Effector CD4-positive, alpha-beta T cell (primary cell): ENCODE measurements at regions not wholly inside any gene's neighbourhood (a gene's known extent, or its start where the extent isn't known, plus 50 kb on each side); places are given as distances from the start of the nearest gene placed in this dataset.
A peak's percentile ranks its signal among the peaks of the same experiment; 100 is the strongest.
"Not testable (repeated sequence)": the region's sequence is repeated elsewhere in the genome, so short reads cannot be mapped to it uniquely, and the experiment has no call there.

Source experiments
- DNase-seq: peaks from one replicate; pipeline ENCODE4 v3.0.0-alpha.2; 2020

DNA sequence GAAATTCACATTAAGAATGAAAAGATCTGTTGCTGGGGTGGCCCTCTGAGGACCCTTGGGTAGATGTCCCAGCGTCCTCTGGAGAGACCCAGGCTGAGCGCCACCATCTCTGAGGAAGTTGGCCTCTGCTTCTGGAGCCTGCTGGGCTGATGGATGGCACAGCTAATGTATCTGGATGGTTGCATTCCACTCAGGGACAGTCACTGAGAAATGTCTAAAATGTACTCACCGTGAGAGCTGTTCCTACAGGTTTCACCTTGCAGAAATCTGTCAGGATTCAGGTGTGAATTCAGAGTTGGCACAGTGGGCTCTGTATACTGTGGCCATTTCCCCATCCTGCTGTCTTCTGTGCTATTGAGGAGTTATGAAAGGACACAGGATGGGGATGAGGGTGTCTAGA is 247.2 kb downstream of the AACS start:
- DNase-seq, result no peak

DNA sequence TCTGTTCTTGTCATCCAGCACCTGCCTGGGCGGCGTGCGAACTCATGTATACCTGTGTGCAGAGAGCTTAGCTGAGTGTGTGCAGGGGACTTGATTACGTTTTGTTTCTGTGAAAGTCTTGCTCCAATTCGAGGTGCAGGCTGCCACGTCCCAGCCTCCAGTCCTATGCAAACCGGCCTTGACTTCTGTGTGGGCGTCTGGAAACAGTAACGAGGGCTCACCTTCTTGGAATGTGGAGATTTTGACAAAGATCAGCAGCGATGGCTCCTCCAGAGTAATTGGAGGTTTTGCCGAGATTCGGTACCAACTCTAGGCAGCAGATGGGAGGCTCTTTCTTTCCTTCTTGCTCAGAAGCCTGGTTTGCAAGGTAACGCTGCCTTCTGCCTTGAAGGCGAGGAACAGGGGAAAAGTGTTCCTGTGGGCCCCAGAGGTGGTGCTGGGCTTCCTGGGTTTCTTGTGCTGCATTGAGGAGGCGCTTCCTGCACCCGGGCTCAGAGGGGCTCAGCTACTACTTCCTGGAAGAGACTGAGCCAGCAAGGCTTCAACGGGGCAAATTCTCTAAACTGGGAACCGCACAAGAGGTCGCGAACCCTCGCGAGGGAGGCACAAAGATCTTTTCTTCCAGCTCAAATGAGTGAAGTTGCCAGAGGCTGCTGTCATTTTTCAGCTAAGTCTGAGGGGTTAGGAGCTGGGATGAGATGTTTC is 249.0 kb downstream of the AACS start:
- no peak for DNase-seq

- DNase-seq, result no peak
Observed at GRCh38 chr12:125315771-125316170, 250.5 kb downstream of the AACS start.

DNA sequence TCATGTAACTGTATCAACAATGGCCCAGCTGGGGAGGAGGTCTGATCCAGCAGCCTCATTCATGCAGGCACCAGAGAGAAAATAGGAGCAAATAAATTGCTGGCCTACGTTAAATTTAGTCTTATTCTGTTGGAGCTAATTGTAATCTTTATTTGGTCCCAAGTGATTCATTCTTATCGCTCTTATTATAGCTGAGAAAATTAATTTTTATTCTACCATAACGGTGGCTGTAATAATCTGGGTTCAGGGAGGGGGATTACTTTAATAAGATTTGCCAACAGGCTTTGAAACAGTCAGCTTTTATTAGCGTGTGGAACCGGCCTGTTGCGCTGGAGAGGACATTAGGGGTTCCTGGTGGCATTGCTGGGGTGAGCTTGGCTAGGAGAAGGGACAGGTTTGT is 254.9 kb downstream of the AACS start:
- DNase-seq, result no peak

- DNase-seq, result no peak
Observed at GRCh38 chr12:125324861-125325490, 259.7 kb downstream of the AACS start.

DNA sequence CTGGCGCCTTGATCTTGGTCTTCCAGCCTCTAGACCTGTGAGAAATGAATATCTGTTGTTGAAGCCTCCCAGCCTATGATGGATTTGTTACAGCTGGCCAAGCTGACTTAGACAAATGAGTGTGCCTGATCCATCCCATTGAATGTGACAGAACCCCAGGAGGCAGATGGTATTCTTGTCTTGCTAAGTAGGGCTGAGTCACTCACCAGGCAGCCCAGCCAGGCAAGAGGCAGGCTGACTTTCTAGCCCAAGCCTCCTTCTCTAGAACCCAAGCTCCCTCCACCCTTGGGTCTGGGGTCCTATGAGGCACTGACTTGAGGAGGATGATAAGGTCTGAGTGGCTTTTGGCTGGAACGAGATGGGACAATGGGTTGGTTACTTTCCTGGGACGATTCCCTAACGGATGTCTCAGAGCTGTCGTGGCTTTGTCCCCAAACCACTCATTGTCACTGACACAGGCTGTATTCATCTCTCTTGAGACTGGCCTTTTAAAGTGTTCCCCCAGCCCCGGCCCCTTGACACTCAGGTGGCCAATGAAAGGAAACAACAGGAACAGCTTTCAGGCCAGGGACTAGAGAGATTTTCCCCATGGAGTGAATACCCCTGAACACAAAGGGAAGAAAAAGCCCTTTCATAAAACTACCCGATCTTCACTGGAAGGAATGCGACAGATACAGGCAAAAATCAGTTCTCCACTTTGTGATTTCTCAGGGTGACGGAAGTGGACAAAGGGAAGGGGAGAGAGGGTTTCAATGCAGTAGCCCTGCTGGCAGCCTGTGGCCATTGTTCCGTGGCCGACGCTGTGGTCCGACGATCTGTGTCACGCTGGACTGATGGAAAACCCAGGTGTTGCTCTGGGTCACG is 264.2 kb downstream of the AACS start:
- DNase-seq, result no peak

- peak; percentile 6 for DNase-seq
Observed at GRCh38 chr12:125330645-125331341, 265.6 kb downstream of the AACS start.

DNA sequence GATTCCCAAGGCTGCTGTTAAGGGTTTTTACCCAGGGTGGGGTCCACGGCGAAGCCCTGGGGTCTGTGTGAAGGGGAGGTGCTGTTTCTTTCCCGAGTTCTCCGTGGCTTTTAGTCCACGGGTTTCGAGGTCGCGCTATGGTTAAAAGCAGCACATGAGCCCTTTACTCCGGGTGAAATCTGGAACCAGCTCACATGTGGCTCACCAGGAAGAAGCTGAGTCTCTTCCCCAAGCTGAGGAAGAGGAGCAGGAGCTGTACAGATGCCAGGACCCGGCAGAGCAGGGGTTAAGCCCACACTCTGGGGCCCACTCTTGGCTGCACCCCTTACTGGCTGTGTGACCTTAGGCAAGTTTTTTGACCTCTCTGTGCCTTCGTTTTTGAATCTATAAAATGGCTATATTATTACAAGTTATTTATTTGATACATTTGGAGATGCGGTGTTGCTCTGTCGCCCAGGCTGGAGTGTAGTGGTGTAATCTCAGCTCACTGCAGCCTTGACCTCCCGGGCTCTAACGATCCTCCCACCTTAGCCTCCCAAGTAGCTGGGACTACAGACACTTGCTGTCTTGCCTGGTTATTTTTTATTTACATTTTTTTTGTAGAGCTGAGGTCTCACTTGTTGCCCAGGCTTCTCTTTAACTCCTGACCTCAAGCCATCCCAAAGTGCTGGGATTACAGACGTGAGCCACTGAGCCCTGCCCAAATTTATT is 266.3 kb downstream of the AACS start:
- DNase-seq, result no peak

- DNase-seq, result no peak
Observed at GRCh38 chr12:125332900-125333299, 267.7 kb downstream of the AACS start.

DNA sequence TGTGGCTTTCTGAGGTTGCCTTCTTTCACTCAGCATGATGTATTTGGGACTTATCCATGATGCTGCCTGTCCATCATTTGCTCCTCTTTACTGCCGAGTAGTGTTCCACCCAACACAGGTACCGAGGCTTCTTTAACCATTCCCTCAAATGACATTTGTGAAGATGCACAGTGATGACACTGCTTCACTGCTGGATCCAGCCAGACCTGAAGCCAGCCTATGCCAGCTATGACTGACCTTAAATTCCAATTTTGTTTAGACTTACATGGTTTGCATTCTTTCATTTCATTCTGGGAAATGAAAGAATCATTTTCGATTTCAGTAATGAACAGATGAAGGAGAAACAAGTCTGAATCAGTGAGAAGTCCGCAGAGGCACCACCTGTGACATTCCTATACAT is 271.0 kb downstream of the AACS start:
- no peak for DNase-seq

- no peak for DNase-seq
Observed at GRCh38 chr12:125340791-125341190, 275.6 kb downstream of the AACS start.

DNA sequence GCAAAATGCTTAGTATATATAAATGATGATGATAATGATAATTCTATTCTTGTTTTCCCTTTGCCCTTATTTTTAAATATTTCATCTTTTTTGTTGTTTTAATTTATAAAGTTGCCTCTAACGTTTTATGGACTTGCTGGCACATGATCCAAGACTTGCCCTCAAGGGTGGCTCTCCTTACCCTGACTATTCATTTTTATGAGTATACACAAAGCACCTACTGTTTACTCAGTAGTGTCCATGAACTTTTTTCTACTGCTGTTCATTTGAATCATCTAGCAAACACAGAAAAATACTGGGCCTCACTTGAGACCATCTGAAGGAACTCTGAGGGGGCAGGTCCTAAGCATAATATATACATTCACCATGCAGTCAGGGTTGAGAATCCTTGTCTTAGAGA is 276.2 kb downstream of the AACS start:
- no peak for DNase-seq

GRCh38 chr12:125343649-125344048 is 278.4 kb downstream of the AACS start:
- DNase-seq, result no peak

DNA sequence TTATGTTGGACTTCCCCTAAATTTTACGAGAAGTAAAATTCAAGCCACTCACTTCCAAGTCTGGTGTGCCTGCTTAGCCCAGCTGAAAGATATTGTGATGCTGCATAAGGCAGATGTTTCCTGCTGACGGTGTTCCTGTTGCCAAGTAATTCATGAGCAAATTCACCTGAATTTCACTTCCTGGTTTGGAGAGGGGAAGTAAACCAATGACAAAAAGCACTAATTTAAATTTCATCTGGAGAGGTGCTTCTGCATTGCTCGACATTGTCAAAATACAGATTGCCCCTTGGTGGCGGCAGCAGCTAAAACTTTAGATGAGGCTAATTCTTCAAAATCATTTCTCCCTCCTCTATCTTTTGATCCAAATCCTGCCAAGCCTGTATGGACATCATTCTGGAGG is 281.1 kb downstream of the AACS start:
- DNase-seq, result no peak

DNA sequence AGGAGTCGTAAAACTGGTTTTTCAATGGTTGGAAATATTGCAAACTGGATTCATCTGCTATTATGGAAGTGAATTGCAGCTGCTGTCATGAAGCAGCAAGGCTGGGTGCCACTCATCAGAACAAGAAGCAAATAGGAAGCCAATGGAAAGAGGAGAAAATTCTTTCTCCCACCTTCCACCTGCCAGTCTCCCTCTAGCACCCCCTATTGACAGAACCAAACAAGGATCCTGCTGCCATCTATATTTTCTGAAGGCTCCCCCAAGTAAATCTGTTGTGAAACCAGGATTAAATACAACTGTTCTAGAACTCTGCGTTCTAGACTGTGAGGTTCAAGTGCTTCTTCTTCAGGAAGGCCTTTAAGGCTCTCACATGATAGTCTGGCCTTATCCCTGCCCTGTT is 286.6 kb downstream of the AACS start:
- DNase-seq, result no peak

DNA sequence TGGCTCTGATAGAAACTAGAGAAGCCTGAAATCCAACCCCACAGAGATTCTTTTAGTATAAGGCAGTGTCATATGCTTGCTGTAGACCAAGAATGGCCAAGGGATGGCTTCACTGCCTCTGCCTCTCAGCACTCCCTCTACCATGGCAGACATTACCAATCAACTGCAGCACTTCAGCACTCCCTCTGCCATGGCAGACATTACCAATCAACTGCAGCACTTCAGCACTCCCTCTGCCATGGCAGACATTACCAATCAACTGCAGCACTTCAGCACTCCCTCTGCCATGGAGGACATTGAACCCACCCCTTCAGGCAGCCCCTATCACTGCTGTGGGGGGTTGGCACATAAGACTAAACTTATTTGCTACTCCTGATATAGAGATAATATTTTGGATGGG is 287.8 kb downstream of the AACS start:
- not testable (repeated sequence) for DNase-seq

DNA sequence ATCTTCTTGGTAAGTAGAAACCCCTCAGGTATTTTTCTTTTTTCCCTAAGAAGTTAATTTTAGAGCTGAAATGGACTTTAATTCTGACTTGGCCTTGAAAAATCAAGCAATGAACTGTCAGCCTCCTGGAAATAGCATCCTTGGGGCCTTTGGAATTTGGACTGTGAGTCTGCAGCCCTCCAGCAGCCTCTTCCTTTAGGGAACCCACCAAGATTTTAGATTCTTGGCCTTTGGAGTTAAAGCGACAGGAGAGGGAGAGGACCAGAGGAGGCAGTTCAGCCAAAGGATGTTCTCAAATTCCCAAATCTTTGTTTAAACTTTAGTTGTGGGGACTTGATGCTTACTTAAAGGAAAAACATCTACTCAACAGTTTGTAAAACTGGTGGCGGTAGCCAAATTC is 288.6 kb downstream of the AACS start:
- DNase-seq, result no peak

- no peak for DNase-seq
Observed at GRCh38 chr12:125355614-125356013, 290.4 kb downstream of the AACS start.

DNA sequence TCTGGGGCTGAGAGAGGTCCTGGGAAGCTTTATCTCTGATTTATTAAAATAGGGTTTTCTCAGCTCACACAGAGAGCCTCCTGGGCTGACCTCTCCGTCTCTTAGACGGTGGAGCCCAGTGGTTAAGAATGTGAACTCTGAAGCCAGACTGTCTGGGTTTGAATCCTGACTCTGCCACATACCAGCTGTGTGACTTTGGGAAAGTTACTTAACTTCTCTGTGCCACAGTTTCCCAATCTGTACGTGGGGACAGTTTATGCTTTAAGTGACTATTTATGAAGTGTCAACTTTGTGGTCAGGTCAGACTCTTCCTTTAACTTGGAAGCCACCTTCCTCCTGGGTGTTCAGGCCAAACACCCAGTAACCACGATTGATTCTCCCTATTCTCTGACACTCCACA is 290.9 kb downstream of the AACS start:
- no peak for DNase-seq

DNA sequence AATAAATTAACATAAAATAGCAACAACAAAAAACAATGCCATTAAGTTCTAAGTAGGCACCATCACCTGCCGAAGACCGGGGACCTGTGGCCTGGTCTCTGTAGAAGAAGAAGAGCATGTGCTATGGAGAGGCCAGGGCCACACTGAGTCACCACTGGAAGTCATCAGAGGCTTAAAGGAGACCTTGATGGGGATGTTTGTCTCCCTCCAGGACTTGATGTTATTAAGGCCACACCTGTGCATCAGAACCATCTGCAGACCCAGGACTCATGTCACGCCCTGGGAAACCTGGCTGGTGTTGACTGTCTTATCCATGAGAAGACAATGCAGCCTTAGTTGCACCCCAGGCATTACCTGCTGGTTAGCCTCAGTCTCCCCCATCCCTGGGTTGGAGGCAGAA is 292.3 kb downstream of the AACS start:
- no peak for DNase-seq

DNA sequence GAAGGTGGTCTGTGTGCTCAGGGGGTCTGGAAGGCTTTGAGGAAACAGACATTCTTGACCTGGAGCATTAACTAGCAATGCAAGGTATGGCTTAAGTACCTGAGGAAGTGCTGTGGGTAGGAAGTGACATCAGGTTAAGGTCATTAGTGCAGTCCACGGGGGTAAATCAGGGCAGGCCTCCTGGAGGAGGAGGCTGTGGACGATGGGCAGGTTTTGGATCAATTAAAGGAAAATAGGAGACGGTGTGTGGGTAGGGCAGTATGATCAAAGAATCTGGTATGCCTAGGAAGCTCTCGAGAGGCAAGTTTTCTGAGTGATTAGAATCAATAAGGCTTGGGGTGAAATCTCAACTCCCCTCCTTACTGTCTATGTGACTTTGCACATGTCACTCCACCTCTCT is 295.3 kb downstream of the AACS start:
- no peak for DNase-seq

DNA sequence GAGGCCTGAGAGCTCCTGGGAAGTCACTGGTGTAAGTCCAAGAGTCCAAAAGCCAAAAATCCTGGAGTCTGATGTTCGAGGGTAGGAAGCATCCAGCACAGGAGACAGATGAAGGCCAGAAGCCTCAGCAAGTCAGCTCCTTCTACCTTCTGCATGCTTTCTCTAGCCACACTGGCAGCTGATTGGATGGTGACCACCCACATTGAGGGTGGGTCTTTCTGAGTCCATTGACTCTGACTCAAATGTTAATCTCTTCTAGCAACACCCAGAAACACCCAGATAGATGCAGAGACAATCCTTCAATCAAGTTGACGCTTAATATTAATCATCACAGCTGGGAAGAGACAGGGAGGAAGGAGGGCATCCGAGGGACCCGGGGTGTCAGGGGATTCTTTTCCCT is 305.8 kb downstream of the AACS start:
- DNase-seq, result no peak

GRCh38 chr12:125372085-125372484 is 306.9 kb downstream of the AACS start:
- DNase-seq, result no peak
